Neural cell (in vitro differentiated cells): ENCODE measurements at regions not wholly inside any gene's neighbourhood (a gene's known extent, or its start where the extent isn't known, plus 50 kb on each side); places are given as distances from the start of the nearest gene placed in this dataset.

ENCODE experiments used
- H2AFZ ChIP-seq: fragments of 200-600, 300-800 bp; sonication (generic), shearing (Covaris generic); 2 replicates; pipeline ENCODE4 v1.6.0; 2014; ENCODE audit warnings: low read depth, mild to moderate bottlenecking, antibody characterized with exemption, low read length, moderate library complexity
- H3F3A ChIP-seq: fragments of 200-600 bp; shearing (Covaris generic); 2 replicates; pipeline ENCODE4 v1.6.1; 2016; ENCODE audit warnings: mild to moderate bottlenecking, moderate library complexity, mixed read lengths, antibody characterized with exemption, low read length; ENCODE audit not compliant: insufficient read depth, poor library complexity, severe bottlenecking
- H3K27ac ChIP-seq: fragments of 200-600, 300-800 bp; sonication (generic), shearing (Covaris generic); 2 replicates; pipeline ENCODE4 v1.5.1; 2014; ENCODE audit warnings: mild to moderate bottlenecking, low read length, moderate library complexity
- H3K27me3 ChIP-seq: fragments of 300-800, 200-600 bp; sonication (generic), shearing (Covaris generic); 2 replicates; pipeline ENCODE4 v1.6.0; 2014; ENCODE audit warnings: mild to moderate bottlenecking, low read depth, low read length, moderate library complexity; ENCODE audit not compliant: insufficient read depth
- H3K36me3 ChIP-seq: fragments of 300-800, 200-600 bp; sonication (generic), shearing (Covaris generic); 2 replicates; pipeline ENCODE4 v1.5.1; 2014; ENCODE audit warnings: mild to moderate bottlenecking, antibody characterized with exemption, low read length, moderate library complexity; ENCODE audit not compliant: insufficient read depth
- H3K4me2 ChIP-seq: fragments of 300-800, 200-600 bp; sonication (generic), shearing (Covaris generic); 2 replicates; pipeline ENCODE4 v1.6.0; 2014; ENCODE audit warnings: mild to moderate bottlenecking, low read length
- H3K4me3 ChIP-seq: fragments of 300-800, 200-600 bp; sonication (generic), shearing (Covaris generic); 2 replicates; pipeline ENCODE4 v1.5.1; 2014; ENCODE audit warnings: mild to moderate bottlenecking, low read length, moderate library complexity
- H3K79me2 ChIP-seq: fragments of 200-600 bp; shearing (Covaris generic); replicated peaks from 2 replicates; pipeline ENCODE4 v1.6.0; 2014; ENCODE audit warnings: mild to moderate bottlenecking, low read length, moderate library complexity; ENCODE audit not compliant: insufficient read depth
- H3K9ac ChIP-seq: fragments of 300-800, 200-600 bp; sonication (generic), shearing (Covaris generic); 2 replicates; pipeline ENCODE4 v1.6.1; 2016; ENCODE audit warnings: mild to moderate bottlenecking, low read length, mixed read lengths
- H3K9me2 ChIP-seq: fragments of 200-600 bp; shearing (Covaris generic); 2 replicates; pipeline ENCODE4 v1.6.1; 2016; ENCODE audit warnings: mild to moderate bottlenecking, low read length, mixed read lengths; ENCODE audit not compliant: insufficient read depth
- H3K9me3 ChIP-seq: fragments of 200-600, 300-800 bp; sonication (generic), shearing (Covaris generic); 2 replicates; pipeline ENCODE4 v1.6.1; 2016; ENCODE audit warnings: mild to moderate bottlenecking, mixed run types, low read length, moderate library complexity, mixed read lengths
- H4K20me1 ChIP-seq: fragments of 200-600 bp; shearing (Covaris generic); 2 replicates; pipeline ENCODE4 v1.6.1; 2016; ENCODE audit warnings: mild to moderate bottlenecking, mixed run types; ENCODE audit not compliant: insufficient read depth
- CTCF ChIP-seq: fragments of 450-650 bp; IDR thresholded peaks from 2 replicates; pipeline ENCODE4 v1.5.1; 2014; ENCODE audit warnings: antibody characterized with exemption, mild to moderate bottlenecking, moderate library complexity; ENCODE audit not compliant: poor library complexity, severe bottlenecking
- EP300 ChIP-seq: fragments of 450-650 bp; conservative IDR thresholded peaks from 2 replicates; pipeline ENCODE4 v1.6.1; 2014; ENCODE audit warnings: antibody characterized with exemption, mild to moderate bottlenecking, moderate library complexity; ENCODE audit not compliant: poor library complexity, severe bottlenecking
- EZH2 ChIP-seq: fragments of 200-600, 300-800 bp; shearing (Covaris generic), sonication (generic); IDR thresholded peaks from 2 replicates; pipeline ENCODE4 v1.6.1; 2014; ENCODE audit warnings: antibody characterized with exemption, low read length, borderline replicate concordance, mild to moderate bottlenecking; ENCODE audit not compliant: insufficient read depth, poor library complexity, severe bottlenecking
- MXI1 ChIP-seq: fragments of 450-650 bp; conservative IDR thresholded peaks from 2 replicates; pipeline ENCODE4 v1.6.1; 2014; ENCODE audit warnings: antibody characterized with exemption, mild to moderate bottlenecking; ENCODE audit not compliant: poor library complexity, severe bottlenecking
- POLR2AphosphoS5 ChIP-seq: IDR thresholded peaks from 2 replicates; pipeline ENCODE4 v1.6.1; 2012
- RAD21 ChIP-seq: fragments of 450-650 bp; conservative IDR thresholded peaks from 2 replicates; pipeline ENCODE4 v1.6.1; 2014; ENCODE audit warnings: antibody characterized with exemption, mild to moderate bottlenecking, moderate library complexity
- REST ChIP-seq: IDR thresholded peaks from 2 replicates; pipeline ENCODE4 v1.6.1; 2012; ENCODE audit warnings: borderline replicate concordance
- SMC3 ChIP-seq: fragments of 450-650 bp; conservative IDR thresholded peaks from 2 replicates; pipeline ENCODE4 v1.6.1; 2014; ENCODE audit warnings: antibody characterized with exemption, mild to moderate bottlenecking, moderate library complexity; ENCODE audit not compliant: poor library complexity
- TAF1 ChIP-seq: IDR thresholded peaks from 2 replicates; pipeline ENCODE4 v1.6.1; 2012; ENCODE audit warnings: low read depth

DNA sequence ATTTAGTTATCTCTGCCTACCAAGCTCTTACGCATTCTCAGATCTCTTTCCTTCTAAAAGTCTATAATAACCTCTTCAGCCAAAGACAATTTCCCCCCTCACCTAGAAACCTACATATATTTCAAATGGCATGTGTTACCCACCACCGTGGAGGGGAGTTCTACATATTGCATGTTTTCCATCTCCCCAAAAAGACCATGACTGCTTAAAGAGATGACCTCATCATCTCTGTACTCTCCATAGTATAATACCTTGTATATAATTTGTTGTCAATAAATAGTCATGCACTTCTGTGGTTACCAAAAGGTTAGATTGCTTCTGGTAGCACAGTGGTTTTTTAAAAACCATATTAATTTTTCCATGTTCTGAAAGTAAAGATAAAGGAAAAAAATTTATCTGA, 148.4 kb downstream of the TBX18 start:
- H3K79me2 ChIP-seq, result no peaks in the 10 kb centered on the region
- H3K9me2 ChIP-seq, result no peaks in the 10 kb centered on the region
- H2AFZ ChIP-seq, result no peak overlapping the region
- no peak for TF ChIP-seq TAF1
- no peak for TF ChIP-seq POLR2AphosphoS5
- TF ChIP-seq MXI1, result no peak
- TF ChIP-seq CTCF, result no peak
- no peak for TF ChIP-seq SMC3
- TF ChIP-seq RAD21, result no peak
- TF ChIP-seq EP300, result no peak
- no peak for TF ChIP-seq EZH2
- TF ChIP-seq REST, result no peak
- H3K4me2 ChIP-seq, result no peak overlapping the region
- no peaks in the 10 kb centered on the region for H3K27me3 ChIP-seq
- no peaks in the 10 kb centered on the region for H3F3A ChIP-seq
- no peaks in the 10 kb centered on the region for H4K20me1 ChIP-seq
- H3K36me3 ChIP-seq, result no peaks in the 10 kb centered on the region
- H3K9ac ChIP-seq, result no peak overlapping the region
- H3K4me3 ChIP-seq, result no peak overlapping the region
- H3K27ac ChIP-seq, result no peak overlapping the region
- no peaks in the 10 kb centered on the region for H3K9me3 ChIP-seq

DNA sequence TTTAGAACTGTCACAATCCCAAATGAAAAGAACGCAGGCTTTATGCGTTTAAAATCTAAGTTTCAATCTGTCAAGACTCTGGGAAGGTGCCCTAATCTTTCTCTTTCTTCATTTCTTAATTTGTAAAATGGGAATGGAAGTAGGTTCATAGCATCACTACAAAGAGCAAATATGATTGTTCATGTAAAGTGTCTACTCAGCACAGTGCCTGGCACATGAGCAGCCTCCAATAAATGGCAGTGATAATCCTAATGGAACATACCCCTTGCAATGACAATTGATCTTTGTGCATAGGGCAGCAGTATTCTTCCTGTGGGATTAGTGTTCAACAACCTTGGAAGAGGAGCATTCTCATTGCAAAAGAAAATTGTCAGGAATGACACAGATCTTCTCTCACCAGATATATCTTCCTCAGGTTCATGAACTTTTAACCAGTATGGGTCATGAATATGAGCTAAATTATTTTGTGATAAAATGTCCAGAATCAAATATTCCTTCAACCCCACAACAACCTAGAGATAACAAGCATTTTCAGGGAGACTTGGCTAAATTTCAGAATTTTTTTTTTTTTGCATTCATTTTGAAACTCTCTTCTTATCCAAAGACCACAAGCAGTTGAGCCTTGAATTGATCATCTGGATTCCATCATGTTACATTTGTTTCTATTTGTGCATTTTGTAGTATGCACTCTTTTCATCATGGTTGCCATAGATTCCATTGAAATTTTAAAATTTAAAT, 149.1 kb downstream of the TBX18 start:
- Histone ChIP-seq H2AFZ (no peak overlapping the region), H3K27me3 (no peaks in the 10 kb centered on the region), H4K20me1 (no peaks in the 10 kb centered on the region), H3K4me2 (no peak overlapping the region), H3F3A (no peaks in the 10 kb centered on the region), H3K9me3 (no peaks in the 10 kb centered on the region), H3K79me2 (no peaks in the 10 kb centered on the region), H3K9ac (no peak overlapping the region), H3K4me3 (no peak overlapping the region), H3K9me2 (no peaks in the 10 kb centered on the region), H3K36me3 (no peaks in the 10 kb centered on the region), H3K27ac (no peak overlapping the region)
- no peak for TF ChIP-seq POLR2AphosphoS5
- TF ChIP-seq EP300, result no peak
- TF ChIP-seq TAF1, result no peak
- TF ChIP-seq EZH2, result no peak
- TF ChIP-seq REST, result no peak
- TF ChIP-seq CTCF, result no peak
- TF ChIP-seq RAD21, result no peak
- no peak for TF ChIP-seq MXI1
- no peak for TF ChIP-seq SMC3
